Loucy (cell line): ENCODE measurements at regions not wholly inside any gene's neighbourhood (a gene's known extent, or its start where the extent isn't known, plus 50 kb on each side); places are given as distances from the start of the nearest gene placed in this dataset.
"Not testable (repeated sequence)": the region's sequence is repeated elsewhere in the genome, so short reads cannot be mapped to it uniquely, and the experiment has no call there.

ENCODE experiments used
- H2AFZ ChIP-seq: fragments of 200-600 bp; sonication (generic); 2 replicates; pipeline ENCODE4 v1.6.0; 2016; ENCODE audit warnings: antibody characterized with exemption, mild to moderate bottlenecking, low read length, moderate library complexity
- H3F3A ChIP-seq: fragments of 200-600 bp; 2 replicates; pipeline ENCODE4 v1.6.0; 2016; ENCODE audit warnings: antibody characterized with exemption, low read depth, mild to moderate bottlenecking
- H3K27me3 ChIP-seq: fragments of 200-600 bp; sonication (generic); 2 replicates; pipeline ENCODE4 v1.6.1; 2014; ENCODE audit warnings: low read length, mild to moderate bottlenecking; ENCODE audit not compliant: insufficient read depth, poor library complexity, severe bottlenecking
- H3K36me3 ChIP-seq: fragments of 200-600 bp; sonication (generic); 2 replicates; pipeline ENCODE4 v1.6.1; 2016; ENCODE audit warnings: low read length; ENCODE audit not compliant: insufficient read depth
- H3K4me1 ChIP-seq: fragments of 200-600 bp; sonication (generic); 2 replicates; pipeline ENCODE4 v1.5.1; 2014; ENCODE audit warnings: low read length, mild to moderate bottlenecking; ENCODE audit not compliant: insufficient read depth, poor library complexity, severe bottlenecking
- H3K4me2 ChIP-seq: fragments of 200-600 bp; sonication (generic); 2 replicates; pipeline ENCODE4 v1.6.0; 2014; ENCODE audit warnings: antibody characterized with exemption, low read length, low read depth, mild to moderate bottlenecking; ENCODE audit not compliant: poor library complexity, severe bottlenecking
- H3K4me3 ChIP-seq: fragments of 200-600 bp; sonication (generic); 2 replicates; pipeline ENCODE4 v1.5.1; 2014; ENCODE audit warnings: low read length, mild to moderate bottlenecking, mixed read lengths; ENCODE audit not compliant: poor library complexity, severe bottlenecking
- H3K79me2 ChIP-seq: fragments of 200-600 bp; sonication (generic); 2 replicates; pipeline ENCODE4 v1.6.1; 2014; ENCODE audit warnings: low read length; ENCODE audit not compliant: insufficient read depth
- H3K9ac ChIP-seq: fragments of 200-600 bp; sonication (generic); 2 replicates; pipeline ENCODE4 v1.6.0; 2014; ENCODE audit warnings: mild to moderate bottlenecking, low read depth, low read length, moderate library complexity; ENCODE audit not compliant: poor library complexity, severe bottlenecking
- H3K9me2 ChIP-seq: fragments of 200-600 bp; sonication (generic); replicated peaks from 2 replicates; pipeline ENCODE4 v1.6.1; 2016; ENCODE audit warnings: low read depth, low read length, mixed read lengths
- H3K9me3 ChIP-seq: fragments of 200-600 bp; sonication (generic); 2 replicates; pipeline ENCODE4 v1.6.1; 2014; ENCODE audit warnings: mild to moderate bottlenecking, antibody characterized with exemption, low read length, low read depth; ENCODE audit not compliant: insufficient read depth
- H4K20me1 ChIP-seq: fragments of 200-600 bp; sonication (generic); 2 replicates; pipeline ENCODE4 v1.6.0; 2014; ENCODE audit warnings: antibody characterized with exemption, low read length, mild to moderate bottlenecking; ENCODE audit not compliant: insufficient read depth, poor library complexity, severe bottlenecking
- TF ChIP-seq, protein P1 (sequence below): fragments of 200-600 bp; sonication (generic); conservative IDR thresholded peaks from 2 replicates; pipeline ENCODE4 v1.5.1; 2014; ENCODE audit warnings: mild to moderate bottlenecking, antibody characterized with exemption, low read length

DNA sequence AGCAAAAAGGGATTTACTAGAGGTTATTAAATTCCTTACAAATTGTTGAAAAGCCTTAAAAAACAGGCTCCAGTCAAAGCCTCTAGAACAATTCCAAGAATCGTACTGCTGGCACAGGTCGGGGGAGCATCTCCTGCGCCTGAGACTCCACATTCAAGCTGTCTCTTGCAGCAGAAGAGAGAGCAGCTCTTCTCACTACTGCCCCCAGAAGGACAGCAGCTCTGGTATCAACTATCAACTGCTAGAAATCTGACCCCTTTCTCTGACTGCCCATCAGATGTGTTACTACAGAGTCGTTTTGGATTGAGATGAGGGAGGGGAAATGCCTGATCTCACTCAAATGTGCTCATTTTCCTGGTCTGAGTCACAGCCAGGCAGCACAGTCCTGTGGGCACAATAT lies 403.6 kb downstream of the RPIA start:
- H3K9ac ChIP-seq, H3K27me3 ChIP-seq, H3K9me3 ChIP-seq, H3K4me2 ChIP-seq, H3F3A ChIP-seq, H3K79me2 ChIP-seq, H4K20me1 ChIP-seq, H3K4me3 ChIP-seq, H2AFZ ChIP-seq, H3K4me1 ChIP-seq, H3K36me3 ChIP-seq, H3K9me2 ChIP-seq: not testable (repeated sequence)

DNA sequence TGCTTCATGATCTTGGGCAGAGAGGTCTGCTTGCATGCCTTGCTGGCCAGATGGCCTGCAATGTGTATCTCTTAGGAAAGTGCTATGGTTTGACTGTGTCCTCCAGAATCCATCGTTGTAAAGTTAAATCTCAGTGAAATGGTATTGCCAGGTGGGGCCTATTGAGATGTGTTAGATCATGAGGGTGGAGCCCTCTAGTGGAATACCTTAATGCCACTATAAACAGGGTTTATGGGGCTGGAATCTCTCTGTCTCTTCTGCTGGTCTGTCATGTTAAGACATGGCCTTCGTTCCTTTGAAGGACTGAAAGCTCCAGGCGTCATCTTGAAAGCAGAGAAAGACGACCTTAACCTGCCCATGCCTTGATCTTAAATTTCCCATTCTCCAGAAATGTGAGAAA lies 411.1 kb downstream of the RPIA start:
- H2AFZ ChIP-seq, H3K36me3 ChIP-seq, H3K9me2 ChIP-seq, H3K9me3 ChIP-seq, H4K20me1 ChIP-seq, H3F3A ChIP-seq, H3K4me3 ChIP-seq, H3K27me3 ChIP-seq, H3K4me2 ChIP-seq, H3K9ac ChIP-seq, H3K4me1 ChIP-seq, H3K79me2 ChIP-seq: not testable (repeated sequence)

DNA sequence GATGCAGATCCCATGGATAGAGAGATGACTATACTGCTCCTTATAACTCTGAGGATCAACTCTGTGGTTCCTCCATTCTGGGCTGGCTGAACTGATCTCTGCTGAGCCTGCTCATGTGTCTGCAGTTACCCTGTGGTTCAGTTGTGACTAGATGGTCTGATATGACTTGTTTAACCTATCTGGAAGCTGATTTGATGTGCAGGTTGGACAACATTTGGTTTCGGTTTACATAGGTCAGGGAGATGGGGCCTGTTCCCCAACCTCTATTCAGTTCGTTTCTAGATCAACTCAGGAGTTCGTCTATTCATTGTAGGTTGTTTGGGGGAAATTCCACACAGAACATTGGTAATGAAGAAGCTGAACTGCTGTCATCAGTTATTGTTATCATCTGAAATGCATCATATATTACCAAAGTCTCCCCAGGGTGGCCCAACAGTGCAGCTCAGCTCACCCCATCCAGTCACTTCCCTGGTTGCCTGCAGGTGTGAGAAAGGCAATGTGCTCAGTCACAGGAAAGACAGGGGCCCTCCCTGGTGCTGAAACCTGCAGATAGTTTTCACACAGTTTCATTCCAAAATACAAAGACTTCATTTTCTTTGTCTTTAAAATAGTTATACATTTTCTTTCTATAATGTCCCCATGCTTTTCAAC lies 415.0 kb downstream of the RPIA start:
- H3K36me3 ChIP-seq, H3K4me3 ChIP-seq, H2AFZ ChIP-seq, H3F3A ChIP-seq, H3K9ac ChIP-seq, H4K20me1 ChIP-seq, H3K4me1 ChIP-seq, H3K9me2 ChIP-seq, H3K79me2 ChIP-seq, H3K4me2 ChIP-seq, H3K27me3 ChIP-seq, H3K9me3 ChIP-seq: not testable (repeated sequence)

DNA sequence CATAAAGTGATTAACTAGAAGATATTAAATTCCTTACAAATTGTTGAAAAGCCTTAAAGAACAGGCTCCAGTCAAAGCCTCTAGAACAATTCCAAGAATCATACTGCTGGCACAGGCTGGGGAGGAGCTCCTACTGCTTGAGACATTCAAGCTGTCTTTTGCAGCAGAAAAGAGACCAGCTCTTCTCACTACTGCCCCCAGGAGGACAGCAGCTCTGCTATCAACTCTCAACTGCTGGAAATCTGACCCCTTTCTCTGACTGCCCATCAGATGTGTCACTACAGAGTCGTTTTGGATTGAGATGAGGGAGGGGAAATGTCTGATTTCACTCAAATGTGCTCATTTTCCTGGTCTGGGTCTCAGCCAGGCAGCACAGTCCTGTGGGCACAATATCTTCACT lies 421.0 kb downstream of the RPIA start:
- not testable (repeated sequence) for H3K36me3 ChIP-seq, H3K79me2 ChIP-seq, H2AFZ ChIP-seq, H3K4me2 ChIP-seq, H3K27me3 ChIP-seq, H3K9me2 ChIP-seq, H3K4me1 ChIP-seq, H3K9me3 ChIP-seq, H3K9ac ChIP-seq, H4K20me1 ChIP-seq, H3F3A ChIP-seq, H3K4me3 ChIP-seq
- TF ChIP-seq, protein P1, sequence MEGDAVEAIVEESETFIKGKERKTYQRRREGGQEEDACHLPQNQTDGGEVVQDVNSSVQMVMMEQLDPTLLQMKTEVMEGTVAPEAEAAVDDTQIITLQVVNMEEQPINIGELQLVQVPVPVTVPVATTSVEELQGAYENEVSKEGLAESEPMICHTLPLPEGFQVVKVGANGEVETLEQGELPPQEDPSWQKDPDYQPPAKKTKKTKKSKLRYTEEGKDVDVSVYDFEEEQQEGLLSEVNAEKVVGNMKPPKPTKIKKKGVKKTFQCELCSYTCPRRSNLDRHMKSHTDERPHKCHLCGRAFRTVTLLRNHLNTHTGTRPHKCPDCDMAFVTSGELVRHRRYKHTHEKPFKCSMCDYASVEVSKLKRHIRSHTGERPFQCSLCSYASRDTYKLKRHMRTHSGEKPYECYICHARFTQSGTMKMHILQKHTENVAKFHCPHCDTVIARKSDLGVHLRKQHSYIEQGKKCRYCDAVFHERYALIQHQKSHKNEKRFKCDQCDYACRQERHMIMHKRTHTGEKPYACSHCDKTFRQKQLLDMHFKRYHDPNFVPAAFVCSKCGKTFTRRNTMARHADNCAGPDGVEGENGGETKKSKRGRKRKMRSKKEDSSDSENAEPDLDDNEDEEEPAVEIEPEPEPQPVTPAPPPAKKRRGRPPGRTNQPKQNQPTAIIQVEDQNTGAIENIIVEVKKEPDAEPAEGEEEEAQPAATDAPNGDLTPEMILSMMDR, result peak; percentile 52

DNA sequence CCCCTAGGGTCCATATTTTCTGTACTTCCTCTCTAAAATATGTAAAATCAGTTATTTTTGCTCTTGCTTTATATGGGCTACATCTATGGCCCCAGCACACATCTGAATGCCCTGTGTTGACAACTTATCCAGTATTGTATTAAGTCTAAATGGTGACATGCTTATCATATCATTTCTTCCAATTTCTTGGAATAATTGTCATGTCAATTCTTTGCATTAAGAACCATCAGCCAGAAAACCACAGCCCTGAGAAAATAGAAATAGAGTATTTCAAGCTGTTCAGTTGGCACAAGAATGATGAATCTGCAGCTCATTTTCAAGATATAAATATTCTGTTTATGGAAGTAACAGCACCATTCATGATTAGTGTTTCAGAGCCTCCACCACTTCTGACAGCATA lies 421.8 kb downstream of the RPIA start:
- not testable (repeated sequence) for H3K4me3 ChIP-seq, H3K4me2 ChIP-seq, H4K20me1 ChIP-seq, H3K9me3 ChIP-seq, H2AFZ ChIP-seq, H3K27me3 ChIP-seq, H3K79me2 ChIP-seq, H3K9me2 ChIP-seq, H3K9ac ChIP-seq, H3K4me1 ChIP-seq, H3F3A ChIP-seq, H3K36me3 ChIP-seq

DNA sequence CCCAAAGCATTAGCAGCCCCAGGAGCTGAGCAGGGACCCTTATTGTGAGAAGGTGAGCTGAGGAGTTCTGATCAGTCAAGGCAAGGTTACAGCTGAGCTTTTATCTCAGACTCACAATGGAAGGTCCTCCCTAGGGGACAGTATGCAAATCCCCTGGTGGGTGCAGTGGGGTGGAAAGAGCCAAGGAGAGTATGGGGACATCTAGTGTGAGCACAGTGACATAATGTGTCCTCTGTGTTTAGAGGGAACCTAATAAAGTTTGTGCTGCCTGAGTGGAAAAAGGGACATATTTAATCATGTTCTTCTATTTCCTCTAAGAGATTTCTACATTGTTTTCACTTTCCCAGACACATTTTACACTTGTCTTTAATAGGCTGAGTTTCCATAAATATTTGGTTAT lies 438.0 kb downstream of the RPIA start:
- H4K20me1 ChIP-seq, result not testable (repeated sequence)

DNA sequence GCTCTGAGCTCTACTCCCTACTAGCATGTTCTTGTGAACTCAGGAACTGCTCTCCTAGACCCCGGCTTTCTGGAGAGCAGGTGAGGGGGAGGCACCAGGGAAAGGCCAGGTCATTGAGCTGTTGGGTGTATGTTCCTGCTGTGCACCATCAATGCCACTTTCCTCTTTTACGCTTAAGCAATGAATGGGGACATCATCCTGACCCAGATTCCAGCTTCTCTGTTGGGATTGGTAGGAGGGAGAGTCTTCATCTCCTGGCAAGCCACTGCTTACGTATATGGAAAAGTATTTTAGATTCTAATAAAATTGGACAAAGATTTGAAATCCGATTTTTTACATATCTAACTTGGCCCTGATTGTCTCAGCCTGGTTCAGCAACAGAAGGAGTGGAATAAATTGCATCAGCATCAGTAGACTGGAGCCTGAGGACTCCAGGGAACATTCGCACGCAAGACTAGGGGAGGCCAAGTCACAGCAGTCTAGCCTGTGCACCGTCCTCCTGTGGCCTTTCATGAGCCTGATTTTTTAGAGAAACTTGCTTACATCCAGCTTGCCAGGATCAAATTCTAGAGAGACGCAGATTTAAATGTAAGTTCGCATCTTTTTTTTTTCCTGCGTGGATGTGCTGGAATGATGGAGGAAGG lies 439.3 kb downstream of the RPIA start:
- not testable (repeated sequence) for H3K4me3 ChIP-seq, H3K27me3 ChIP-seq, H3K9ac ChIP-seq, H3K36me3 ChIP-seq, H3K9me2 ChIP-seq, H4K20me1 ChIP-seq, H2AFZ ChIP-seq, H3K9me3 ChIP-seq, H3K4me1 ChIP-seq, H3K4me2 ChIP-seq, H3F3A ChIP-seq, H3K79me2 ChIP-seq

More for the DNA sequence above, 438.0 kb downstream of the RPIA start:
- not testable (repeated sequence) for H3K4me1 ChIP-seq, H3K79me2 ChIP-seq, H3K4me2 ChIP-seq, H3K9me2 ChIP-seq, H3K9me3 ChIP-seq, H3K9ac ChIP-seq, H3K27me3 ChIP-seq, H3K36me3 ChIP-seq, H3F3A ChIP-seq, H3K4me3 ChIP-seq
- peak overlapping the region; percentile 60; the same call in 1 of the 2 replicates for H2AFZ ChIP-seq
